GM19452 (cell line): ENCODE measurements at regions not wholly inside any gene's neighbourhood (a gene's known extent, or its start where the extent isn't known, plus 50 kb on each side); places are given as distances from the start of the nearest gene placed in this dataset.

Experiments used
- ATAC-seq: cut with Tn5 transposase; IDR thresholded peaks from one replicate; pipeline ENCODE4 v1.9.1; 2021; ENCODE audit not compliant: unreplicated experiment

- ATAC-seq: no peak
Measured at GRCh38 chr5:120199559-120199958, 264.5 kb upstream of the PRR16 start.

GRCh38 chr5:120207129-120207528 lies 257.0 kb upstream of the PRR16 start:
- no peak for ATAC-seq

GRCh38 chr5:120217001-120217400 lies 247.1 kb upstream of the PRR16 start:
- no peak for ATAC-seq

- ATAC-seq: no peak
Measured at GRCh38 chr5:120219988-120220387, 244.1 kb upstream of the PRR16 start.

- no peak for ATAC-seq
Measured at GRCh38 chr5:120225524-120225923, 238.6 kb upstream of the PRR16 start.

- ATAC-seq: no peak
Measured at GRCh38 chr5:120228262-120229031, 235.7 kb upstream of the PRR16 start.

- no peak for ATAC-seq
Measured at GRCh38 chr5:120229036-120229435, 235.1 kb upstream of the PRR16 start.

- no peak for ATAC-seq
Measured at GRCh38 chr5:120231563-120231962, 232.5 kb upstream of the PRR16 start.

GRCh38 chr5:120236360-120236759 lies 227.7 kb upstream of the PRR16 start:
- ATAC-seq: no peak

DNA sequence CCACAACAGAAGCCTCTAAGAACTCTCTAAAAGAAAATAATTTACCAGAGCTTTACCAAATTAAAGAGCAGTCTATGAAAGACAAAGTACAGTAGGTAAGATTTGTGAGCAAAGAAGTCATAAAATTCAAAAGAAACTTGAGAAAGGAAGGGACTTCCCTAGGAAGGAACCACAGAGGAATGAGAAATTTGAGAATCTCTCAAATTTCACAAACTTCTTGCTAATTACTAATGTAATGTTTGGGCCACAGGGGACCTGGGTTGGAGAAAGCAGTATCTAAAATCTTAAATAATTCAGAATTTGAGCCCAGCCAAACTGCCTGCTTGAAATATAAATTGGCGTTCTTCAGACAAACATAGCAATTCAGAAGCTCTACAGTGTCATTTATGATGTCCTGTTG lies 225.0 kb upstream of the PRR16 start:
- no peak for ATAC-seq

- ATAC-seq: no peak
Measured at GRCh38 chr5:120240706-120241105, 223.4 kb upstream of the PRR16 start.

- no peak for ATAC-seq
Measured at GRCh38 chr5:120241400-120241799, 222.7 kb upstream of the PRR16 start.

- no peak for ATAC-seq
Measured at GRCh38 chr5:120251898-120252297, 212.2 kb upstream of the PRR16 start.

GRCh38 chr5:120252839-120253238 lies 211.3 kb upstream of the PRR16 start:
- ATAC-seq: no peak

GRCh38 chr5:120254385-120254784 lies 209.7 kb upstream of the PRR16 start:
- ATAC-seq: no peak

- ATAC-seq: no peak
Measured at GRCh38 chr5:120255214-120255613, 208.9 kb upstream of the PRR16 start.

DNA sequence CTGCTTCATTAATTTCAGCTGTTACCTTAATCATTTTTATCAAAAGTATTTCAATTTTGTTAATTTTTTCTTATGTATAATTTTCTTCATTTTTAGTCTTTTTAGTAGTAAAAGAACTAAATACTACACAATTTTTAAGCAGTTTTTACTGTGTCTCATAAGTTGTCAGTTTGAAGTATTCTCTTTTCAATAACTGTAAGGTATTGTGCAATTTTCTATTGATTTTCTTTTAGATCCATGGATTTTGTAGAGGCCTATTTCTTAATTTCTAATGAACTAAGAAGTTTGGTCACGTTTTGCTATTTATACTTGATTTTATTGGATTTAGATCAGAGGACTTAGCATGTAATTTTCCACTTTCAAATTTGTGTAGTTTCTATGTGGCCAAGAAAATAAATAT lies 207.7 kb upstream of the PRR16 start:
- no peak for ATAC-seq

DNA sequence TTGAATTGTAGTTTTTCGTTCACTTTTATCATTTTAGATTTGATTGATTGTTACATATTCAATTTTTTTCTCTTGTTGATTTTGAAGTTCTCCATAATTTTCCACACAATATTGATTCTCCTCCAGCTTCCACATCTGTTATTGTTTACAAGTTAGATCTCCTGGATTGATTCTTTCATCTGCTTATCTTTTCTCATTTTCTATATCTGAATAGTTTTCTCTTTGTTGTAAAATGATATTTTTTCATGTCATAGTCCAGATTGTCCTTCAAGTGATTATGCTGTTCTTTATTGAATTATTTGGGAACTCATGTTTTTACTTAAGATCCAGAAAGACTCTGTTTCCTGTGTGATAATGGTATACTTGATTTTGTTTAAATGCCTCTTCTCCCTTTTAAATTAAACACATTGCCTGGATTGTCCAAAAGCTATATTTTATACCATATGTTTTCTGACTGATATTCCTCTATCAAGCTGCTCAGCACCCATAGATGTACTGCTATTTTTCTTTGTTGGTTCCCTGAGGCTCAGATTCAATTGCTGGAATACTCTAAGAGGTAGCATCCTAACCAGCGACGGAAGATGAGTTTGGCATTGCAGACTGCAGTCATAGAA lies 206.6 kb upstream of the PRR16 start:
- ATAC-seq: no peak

GRCh38 chr5:120258123-120258522 lies 206.0 kb upstream of the PRR16 start:
- no peak for ATAC-seq

DNA sequence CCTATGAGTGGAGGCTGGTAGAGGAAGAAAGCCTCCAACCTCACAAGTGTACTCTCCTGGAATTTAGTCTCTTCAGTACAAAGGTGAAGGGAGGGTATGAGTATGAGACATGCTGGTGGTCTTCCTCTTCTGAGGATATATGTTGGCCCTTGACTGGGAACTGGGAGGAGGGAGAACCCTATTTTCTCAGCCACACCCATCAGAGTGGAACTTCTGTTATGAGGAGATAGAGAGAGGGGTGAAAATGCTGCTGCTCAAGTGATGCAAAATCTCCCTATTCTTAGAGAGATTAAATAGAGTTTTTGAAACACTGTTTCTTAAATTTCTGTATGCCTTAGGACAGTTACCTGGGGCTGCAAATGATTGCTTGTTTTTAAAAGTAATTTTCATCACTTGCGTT lies 203.4 kb upstream of the PRR16 start:
- ATAC-seq: no peak

GRCh38 chr5:120270498-120270897 lies 193.6 kb upstream of the PRR16 start:
- ATAC-seq: no peak

- no peak for ATAC-seq
Measured at GRCh38 chr5:120293796-120294195, 170.3 kb upstream of the PRR16 start.

GRCh38 chr5:120297616-120298015 lies 166.5 kb upstream of the PRR16 start:
- no peak for ATAC-seq
